SK-N-MC (cell line): ENCODE measurements at regions not wholly inside any gene's neighbourhood (a gene's known extent, or its start where the extent isn't known, plus 50 kb on each side); places are given as distances from the start of the nearest gene placed in this dataset.

Experiments
- EZH2 ChIP-seq: fragments of 200-600 bp; sonication (generic); IDR thresholded peaks from one replicate; pipeline ENCODE4 v1.6.1; 2017; ENCODE audit warnings: antibody characterized with exemption
- POLR2AphosphoS5 ChIP-seq: IDR thresholded peaks from 2 replicates; pipeline ENCODE4 v1.6.1; 2012; ENCODE audit warnings: mild to moderate bottlenecking, low read depth, low read length, borderline replicate concordance

GRCh38 chr10:2047679-2048078 is 310.4 kb upstream of the ADARB2 start:
- TF ChIP-seq POLR2AphosphoS5 (no peak), EZH2 (no peak)
